ENCODE measurements at regions not wholly inside any gene's neighbourhood (a gene's known extent, or its start where the extent isn't known, plus 50 kb on each side); places are given as distances from the start of the nearest gene placed in this dataset.

DNA sequence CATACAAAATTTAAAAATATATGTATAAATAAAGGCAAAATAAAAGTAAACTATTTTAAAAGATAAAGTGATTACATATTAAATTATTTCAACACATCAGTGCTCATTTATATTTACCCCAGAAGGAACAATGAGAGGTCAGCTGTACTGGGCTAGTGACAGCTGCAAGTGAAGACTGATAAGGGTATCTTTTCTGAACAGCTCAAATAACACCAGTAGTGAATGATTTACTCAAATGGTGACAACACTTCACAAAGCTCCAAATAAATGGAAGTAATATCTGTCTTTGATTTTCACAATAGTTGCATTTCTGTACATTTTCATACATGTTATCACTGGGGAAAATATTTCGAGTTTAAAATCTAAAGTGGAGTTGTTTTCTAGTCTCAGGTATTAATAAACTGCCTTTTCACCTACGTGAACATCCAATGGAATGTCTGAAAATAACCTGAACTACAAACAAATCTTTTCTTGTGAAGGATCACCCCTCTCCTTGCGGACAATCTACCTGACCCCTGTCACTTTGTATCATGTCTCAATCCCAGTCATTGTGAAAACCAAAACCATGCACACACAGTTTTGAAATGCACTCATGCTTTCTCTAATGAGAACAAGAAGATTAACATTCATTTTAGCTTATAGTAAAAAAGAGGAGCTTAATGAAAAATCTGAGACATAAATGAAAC, 1928.8 kb upstream of the CELF4 start (continued):
- no peak for TF ChIP-seq EGR1 (IDR thresholded peaks at IDR 0.05; ENCODE audit: borderline replicate concordance, low read depth, low read length)
- no peak for TF ChIP-seq CBX5 (IDR thresholded peaks at IDR 0.05; ENCODE audit: low read depth, low read length)
- TF ChIP-seq EP300 (IDR thresholded peaks at IDR 0.05; ENCODE audit: borderline replicate concordance in 1 of 2, low read depth in 2 of 2, low read length in 2 of 2), result no peak
- no peak for TF ChIP-seq RXRA (IDR thresholded peaks at IDR 0.05; ENCODE audit: insufficient read depth, low read depth, low read length)
- no peak for TF ChIP-seq FOSL1 (IDR thresholded peaks at IDR 0.05; ENCODE audit: insufficient read depth, low read depth, low read length)
- TF ChIP-seq GABPA (IDR thresholded peaks at IDR 0.05; ENCODE audit: borderline replicate concordance, insufficient read depth, low read length), result no peak
- no peak for TF ChIP-seq HDAC6 (IDR thresholded peaks at IDR 0.05; ENCODE audit: low read depth, low read length)
- no peak for TF ChIP-seq RAD21 (IDR thresholded peaks at IDR 0.05 in 1 of 2, conservative IDR thresholded peaks at IDR 0.05 in 1 of 2; ENCODE audit: low read depth in 2 of 2, low read length in 2 of 2)

Data from H1 (cell line).